ENCODE measurements at regions not wholly inside any gene's neighbourhood (a gene's known extent, or its start where the extent isn't known, plus 50 kb on each side); places are given as distances from the start of the nearest gene placed in this dataset.
A peak's percentile ranks its signal among the peaks of the same experiment; 100 is the strongest.

- TF ChIP-seq NFE2L1 (CRISPR knock-in tag; IDR thresholded peaks at IDR 0.05) (no peak), MXD4 (CRISPR knock-in tag; IDR thresholded peaks at IDR 0.05; ENCODE audit: borderline replicate concordance) (no peak), ZNF121 (CRISPR knock-in tag; IDR thresholded peaks at IDR 0.05) (no peak)
- TF ChIP-seq, protein P1, sequence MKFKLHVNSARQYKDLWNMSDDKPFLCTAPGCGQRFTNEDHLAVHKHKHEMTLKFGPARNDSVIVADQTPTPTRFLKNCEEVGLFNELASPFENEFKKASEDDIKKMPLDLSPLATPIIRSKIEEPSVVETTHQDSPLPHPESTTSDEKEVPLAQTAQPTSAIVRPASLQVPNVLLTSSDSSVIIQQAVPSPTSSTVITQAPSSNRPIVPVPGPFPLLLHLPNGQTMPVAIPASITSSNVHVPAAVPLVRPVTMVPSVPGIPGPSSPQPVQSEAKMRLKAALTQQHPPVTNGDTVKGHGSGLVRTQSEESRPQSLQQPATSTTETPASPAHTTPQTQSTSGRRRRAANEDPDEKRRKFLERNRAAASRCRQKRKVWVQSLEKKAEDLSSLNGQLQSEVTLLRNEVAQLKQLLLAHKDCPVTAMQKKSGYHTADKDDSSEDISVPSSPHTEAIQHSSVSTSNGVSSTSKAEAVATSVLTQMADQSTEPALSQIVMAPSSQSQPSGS (CRISPR knock-in tag; IDR thresholded peaks at IDR 0.05; ENCODE audit: borderline replicate concordance, low read depth), result no peak
Measured at GRCh38 chr12:63319936-63320633, 169.1 kb upstream of the AVPR1A start (continued).

GRCh38 chr12:63319386-63319785, 168.4 kb upstream of the AVPR1A start:
- peak; percentile 83 for ATAC-seq
- POLR2A ChIA-PET, result no interaction called here
- H3K4me1 Mint-ChIP-seq, result 0 out of 2 replicates have a peak, but pooled peaks cover 3% of the 10 kb centered on the region

More at GRCh38 chr12:63319386-63319785, 168.4 kb upstream of the AVPR1A start:
- CTCF ChIA-PET, result no interaction called here
- Mint-ChIP-seq H3K36me3 (no peaks in the 10 kb centered on the region), H3K4me3 (no peak overlapping the region), H3K9me3 (peaks cover 5% of the 10 kb centered on the region), H3K27me3 (ENCODE audit: low read depth) (no peaks in the 10 kb centered on the region), H3K27ac (no peak overlapping the region)
- DNase-seq (ENCODE audit: low spot score), result no peak
- TF ChIP-seq EMX1 (CRISPR knock-in tag; IDR thresholded peaks at IDR 0.05) (no peak), HMGA2 (CRISPR knock-in tag; IDR thresholded peaks at IDR 0.05) (no peak), NFYB (CRISPR knock-in tag; conservative IDR thresholded peaks at IDR 0.05; ENCODE audit: low read depth) (no peak), NR3C1 (CRISPR knock-in tag; conservative IDR thresholded peaks at IDR 0.05; ENCODE audit: low read depth) (no peak), GRHL2 (CRISPR knock-in tag; IDR thresholded peaks at IDR 0.05; ENCODE audit: insufficient replicate concordance, severe bottlenecking) (no peak), ETV6 (CRISPR knock-in tag; IDR thresholded peaks at IDR 0.05) (no peak), RORB (CRISPR knock-in tag; IDR thresholded peaks at IDR 0.05) (no peak), SOX15 (CRISPR knock-in tag; IDR thresholded peaks at IDR 0.05) (no peak), CREM (CRISPR knock-in tag; IDR thresholded peaks at IDR 0.05) (no peak), NR1H2 (CRISPR knock-in tag; IDR thresholded peaks at IDR 0.05) (no peak), ESRRA (CRISPR knock-in tag; IDR thresholded peaks at IDR 0.05; ENCODE audit: borderline replicate concordance) (no peak), STAT6 (CRISPR knock-in tag; conservative IDR thresholded peaks at IDR 0.05; ENCODE audit: low read depth) (no peak), ZNF425 (CRISPR knock-in tag; conservative IDR thresholded peaks at IDR 0.05) (no peak), ZNF232 (CRISPR knock-in tag; IDR thresholded peaks at IDR 0.05) (no peak), ZNF317 (CRISPR knock-in tag; IDR thresholded peaks at IDR 0.05; ENCODE audit: borderline replicate concordance, low read depth) (no peak), ZNF121 (CRISPR knock-in tag; IDR thresholded peaks at IDR 0.05) (no peak)
- TF ChIP-seq, protein P2, sequence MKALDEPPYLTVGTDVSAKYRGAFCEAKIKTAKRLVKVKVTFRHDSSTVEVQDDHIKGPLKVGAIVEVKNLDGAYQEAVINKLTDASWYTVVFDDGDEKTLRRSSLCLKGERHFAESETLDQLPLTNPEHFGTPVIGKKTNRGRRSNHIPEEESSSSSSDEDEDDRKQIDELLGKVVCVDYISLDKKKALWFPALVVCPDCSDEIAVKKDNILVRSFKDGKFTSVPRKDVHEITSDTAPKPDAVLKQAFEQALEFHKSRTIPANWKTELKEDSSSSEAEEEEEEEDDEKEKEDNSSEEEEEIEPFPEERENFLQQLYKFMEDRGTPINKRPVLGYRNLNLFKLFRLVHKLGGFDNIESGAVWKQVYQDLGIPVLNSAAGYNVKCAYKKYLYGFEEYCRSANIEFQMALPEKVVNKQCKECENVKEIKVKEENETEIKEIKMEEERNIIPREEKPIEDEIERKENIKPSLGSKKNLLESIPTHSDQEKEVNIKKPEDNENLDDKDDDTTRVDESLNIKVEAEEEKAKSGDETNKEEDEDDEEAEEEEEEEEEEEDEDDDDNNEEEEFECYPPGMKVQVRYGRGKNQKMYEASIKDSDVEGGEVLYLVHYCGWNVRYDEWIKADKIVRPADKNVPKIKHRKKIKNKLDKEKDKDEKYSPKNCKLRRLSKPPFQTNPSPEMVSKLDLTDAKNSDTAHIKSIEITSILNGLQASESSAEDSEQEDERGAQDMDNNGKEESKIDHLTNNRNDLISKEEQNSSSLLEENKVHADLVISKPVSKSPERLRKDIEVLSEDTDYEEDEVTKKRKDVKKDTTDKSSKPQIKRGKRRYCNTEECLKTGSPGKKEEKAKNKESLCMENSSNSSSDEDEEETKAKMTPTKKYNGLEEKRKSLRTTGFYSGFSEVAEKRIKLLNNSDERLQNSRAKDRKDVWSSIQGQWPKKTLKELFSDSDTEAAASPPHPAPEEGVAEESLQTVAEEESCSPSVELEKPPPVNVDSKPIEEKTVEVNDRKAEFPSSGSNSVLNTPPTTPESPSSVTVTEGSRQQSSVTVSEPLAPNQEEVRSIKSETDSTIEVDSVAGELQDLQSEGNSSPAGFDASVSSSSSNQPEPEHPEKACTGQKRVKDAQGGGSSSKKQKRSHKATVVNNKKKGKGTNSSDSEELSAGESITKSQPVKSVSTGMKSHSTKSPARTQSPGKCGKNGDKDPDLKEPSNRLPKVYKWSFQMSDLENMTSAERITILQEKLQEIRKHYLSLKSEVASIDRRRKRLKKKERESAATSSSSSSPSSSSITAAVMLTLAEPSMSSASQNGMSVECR (CRISPR knock-in tag; IDR thresholded peaks at IDR 0.05; ENCODE audit: borderline replicate concordance), result no peak
- TF ChIP-seq, protein P3, sequence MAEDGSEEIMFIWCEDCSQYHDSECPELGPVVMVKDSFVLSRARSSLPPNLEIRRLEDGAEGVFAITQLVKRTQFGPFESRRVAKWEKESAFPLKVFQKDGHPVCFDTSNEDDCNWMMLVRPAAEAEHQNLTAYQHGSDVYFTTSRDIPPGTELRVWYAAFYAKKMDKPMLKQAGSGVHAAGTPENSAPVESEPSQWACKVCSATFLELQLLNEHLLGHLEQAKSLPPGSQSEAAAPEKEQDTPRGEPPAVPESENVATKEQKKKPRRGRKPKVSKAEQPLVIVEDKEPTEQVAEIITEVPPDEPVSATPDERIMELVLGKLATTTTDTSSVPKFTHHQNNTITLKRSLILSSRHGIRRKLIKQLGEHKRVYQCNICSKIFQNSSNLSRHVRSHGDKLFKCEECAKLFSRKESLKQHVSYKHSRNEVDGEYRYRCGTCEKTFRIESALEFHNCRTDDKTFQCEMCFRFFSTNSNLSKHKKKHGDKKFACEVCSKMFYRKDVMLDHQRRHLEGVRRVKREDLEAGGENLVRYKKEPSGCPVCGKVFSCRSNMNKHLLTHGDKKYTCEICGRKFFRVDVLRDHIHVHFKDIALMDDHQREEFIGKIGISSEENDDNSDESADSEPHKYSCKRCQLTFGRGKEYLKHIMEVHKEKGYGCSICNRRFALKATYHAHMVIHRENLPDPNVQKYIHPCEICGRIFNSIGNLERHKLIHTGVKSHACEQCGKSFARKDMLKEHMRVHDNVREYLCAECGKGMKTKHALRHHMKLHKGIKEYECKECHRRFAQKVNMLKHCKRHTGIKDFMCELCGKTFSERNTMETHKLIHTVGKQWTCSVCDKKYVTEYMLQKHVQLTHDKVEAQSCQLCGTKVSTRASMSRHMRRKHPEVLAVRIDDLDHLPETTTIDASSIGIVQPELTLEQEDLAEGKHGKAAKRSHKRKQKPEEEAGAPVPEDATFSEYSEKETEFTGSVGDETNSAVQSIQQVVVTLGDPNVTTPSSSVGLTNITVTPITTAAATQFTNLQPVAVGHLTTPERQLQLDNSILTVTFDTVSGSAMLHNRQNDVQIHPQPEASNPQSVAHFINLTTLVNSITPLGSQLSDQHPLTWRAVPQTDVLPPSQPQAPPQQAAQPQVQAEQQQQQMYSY (CRISPR knock-in tag; IDR thresholded peaks at IDR 0.05), result no peak
- TF ChIP-seq, protein P4, sequence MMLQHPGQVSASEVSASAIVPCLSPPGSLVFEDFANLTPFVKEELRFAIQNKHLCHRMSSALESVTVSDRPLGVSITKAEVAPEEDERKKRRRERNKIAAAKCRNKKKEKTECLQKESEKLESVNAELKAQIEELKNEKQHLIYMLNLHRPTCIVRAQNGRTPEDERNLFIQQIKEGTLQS (CRISPR knock-in tag; conservative IDR thresholded peaks at IDR 0.05), result no peak

Data from WTC11 (cell line).